IMR-90 (cell line): ENCODE measurements at regions not wholly inside any gene's neighbourhood (a gene's known extent, or its start where the extent isn't known, plus 50 kb on each side); places are given as distances from the start of the nearest gene placed in this dataset.

Source experiments
- ATAC-seq: fragments of 200-7000 bp; cut with Tn5 transposase; 2 replicates; pipeline ENCODE4 v1.9.1; 2020; ENCODE audit warnings: low read depth, mild to moderate bottlenecking, moderate library complexity
- BruUV-seq: library from RNA; stranded (reverse); fragments of 400-500 nt; replicated peaks from 2 replicates; lab custom pipeline; 2021; lab: Mats Ljungman, UMichigan
- CTCF ChIA-PET: fragments of 300-600 bp; formaldehyde crosslinking; extraction: SDS; loops from one replicate; lab custom pipeline; 2021; ENCODE audit warnings: antibody characterized with exemption; lab: Yijun Ruan, JAX
- POLR2A ChIA-PET: fragments of 300-600 bp; sonication (Branson Sonifier 250); formaldehyde crosslinking; loops from one replicate; lab custom pipeline; 2022; ENCODE audit warnings: antibody characterized with exemption; ENCODE audit not compliant: unreplicated experiment; lab: Charles Lee
- DNase-seq: peaks from one replicate; pipeline ENCODE4 v3.0.0; 2013
- H2AFZ ChIP-seq: replicated peaks from 2 replicates; pipeline ENCODE3; 2013; ENCODE audit warnings: low read length, mild to moderate bottlenecking; ENCODE audit not compliant: poor library complexity
- H2AK5ac ChIP-seq: 2 replicates; pipeline ENCODE4 v1.6.1; 2013; ENCODE audit warnings: low read depth, low read length, inconsistent platforms
- H2AK9ac ChIP-seq: replicated peaks from 2 replicates; pipeline ENCODE3; 2013; ENCODE audit warnings: mild to moderate bottlenecking, low read depth, low read length, moderate library complexity; ENCODE audit not compliant: poor library complexity
- H2BK120ac ChIP-seq: 2 replicates; pipeline ENCODE4 v1.6.1; 2013; ENCODE audit warnings: low read depth, low read length, inconsistent platforms
- H2BK15ac ChIP-seq: 3 replicates; pipeline ENCODE4 v1.6.1; 2013; ENCODE audit warnings: low read depth, low read length, inconsistent platforms
- H2BK20ac ChIP-seq: 2 replicates; pipeline ENCODE4 v1.6.1; 2013; ENCODE audit warnings: low read depth, mild to moderate bottlenecking, inconsistent platforms, low read length, moderate library complexity
- H2BK5ac ChIP-seq: 2 replicates; pipeline ENCODE4 v1.6.1; 2013; ENCODE audit warnings: mild to moderate bottlenecking, low read depth, low read length, inconsistent platforms; ENCODE audit not compliant: poor library complexity, severe bottlenecking
- H3K14ac ChIP-seq: replicated peaks from 2 replicates; pipeline ENCODE4 v1.6.1; 2013; ENCODE audit warnings: low read depth, low read length, inconsistent platforms
- H3K18ac ChIP-seq: 2 replicates; pipeline ENCODE4 v1.6.1; 2013; ENCODE audit warnings: low read depth, low read length, control low read depth
- H3K23ac ChIP-seq: 2 replicates; pipeline ENCODE4 v1.6.1; 2013; ENCODE audit warnings: low read depth, low read length, inconsistent platforms
- H3K27ac ChIP-seq: 2 replicates; pipeline ENCODE4 v1.5.1; 2013; ENCODE audit warnings: mild to moderate bottlenecking, control low read depth, low read length; ENCODE audit not compliant: insufficient read depth
- H3K27me3 ChIP-seq: 2 replicates; pipeline ENCODE4 v1.6.1; 2013; ENCODE audit warnings: low read length; ENCODE audit not compliant: control insufficient read depth, insufficient read depth
- H3K36me3 ChIP-seq: 2 replicates; pipeline ENCODE4 v1.6.1; 2013; ENCODE audit warnings: low read length, mixed read lengths; ENCODE audit not compliant: control insufficient read depth, insufficient read depth
- H3K4ac ChIP-seq: 2 replicates; pipeline ENCODE4 v1.6.1; 2013; ENCODE audit warnings: low read depth, low read length, inconsistent platforms
- H3K4me1 ChIP-seq: 2 replicates; pipeline ENCODE4 v1.6.1; 2013; ENCODE audit warnings: low read length, mixed read lengths; ENCODE audit not compliant: control insufficient read depth, insufficient read depth
- H3K4me2 ChIP-seq: 2 replicates; pipeline ENCODE4 v1.6.1; 2013; ENCODE audit warnings: low read depth, mild to moderate bottlenecking, control low read depth, low read length, moderate library complexity
- H3K4me3 ChIP-seq: 2 replicates; pipeline ENCODE4 v1.5.1; 2013; ENCODE audit warnings: low read depth, mild to moderate bottlenecking, control low read depth, low read length, moderate library complexity; ENCODE audit not compliant: insufficient read depth
- H3K56ac ChIP-seq: 2 replicates; pipeline ENCODE4 v1.6.1; 2013; ENCODE audit warnings: low read length, inconsistent platforms; ENCODE audit not compliant: insufficient read depth; ENCODE audit errors: extremely low read depth
- H3K79me1 ChIP-seq, 2 experiments: 2 replicates each; pipeline ENCODE4 v1.6.1; 2013; ENCODE audit warnings: low read length in 2 of 2, inconsistent platforms in 1 of 2, low read depth in 1 of 2
- H3K9ac ChIP-seq: 2 replicates; pipeline ENCODE4 v1.6.1; 2013; ENCODE audit warnings: low read depth, low read length, control low read depth
- H3K9me1 ChIP-seq: 2 replicates; pipeline ENCODE4 v1.6.1; 2013; ENCODE audit warnings: low read length, inconsistent platforms; ENCODE audit not compliant: insufficient read depth
- H3K9me3 ChIP-seq: 2 replicates; pipeline ENCODE4 v1.6.1; 2013; ENCODE audit warnings: low read length; ENCODE audit not compliant: control insufficient read depth, insufficient read depth
- H4K20me1 ChIP-seq: 2 replicates; pipeline ENCODE4 v1.6.1; 2013; ENCODE audit warnings: low read length, inconsistent platforms; ENCODE audit not compliant: insufficient read depth
- H4K5ac ChIP-seq: 2 replicates; pipeline ENCODE4 v1.6.1; 2013; ENCODE audit warnings: mild to moderate bottlenecking, low read depth, low read length, control low read depth
- H4K8ac ChIP-seq, 2 experiments: 2 replicates each; pipeline ENCODE4 v1.6.1; 2013; ENCODE audit warnings: low read depth in 2 of 2, low read length in 2 of 2, control low read depth in 1 of 2, inconsistent platforms in 1 of 2
- H4K91ac ChIP-seq: 2 replicates; pipeline ENCODE4 v1.6.1; 2013; ENCODE audit warnings: low read depth, low read length, inconsistent platforms; ENCODE audit not compliant: insufficient read depth
- CEBPB ChIP-seq: IDR thresholded peaks from 2 replicates; pipeline ENCODE4 v1.6.1; 2012; ENCODE audit warnings: low read depth, low read length, improper control_type of control experiment
- CTCF ChIP-seq: conservative IDR thresholded peaks from 2 replicates; pipeline ENCODE4 v1.5.1; 2012; ENCODE audit warnings: mild to moderate bottlenecking, low read depth, low read length, improper control_type of control experiment
- ELK1 ChIP-seq: fragments of 150-350 bp; IDR thresholded peaks from 2 replicates; pipeline ENCODE4 v1.6.1; 2016; ENCODE audit warnings: low read depth, mild to moderate bottlenecking, low read length, moderate library complexity, borderline replicate concordance
- MXI1 ChIP-seq: IDR thresholded peaks from 2 replicates; pipeline ENCODE4 v1.6.1; 2012; ENCODE audit warnings: low read depth, mild to moderate bottlenecking, low read length, moderate library complexity, borderline replicate concordance
- NFE2L2 ChIP-seq: fragments of 150-350 bp; IDR thresholded peaks from 2 replicates; pipeline ENCODE4 v1.6.1; 2016; ENCODE audit warnings: low read depth, mild to moderate bottlenecking, low read length
- RAD21 ChIP-seq: IDR thresholded peaks from 2 replicates; pipeline ENCODE4 v1.6.1; 2012; ENCODE audit warnings: low read length, improper control_type of control experiment
- SMC3 ChIP-seq: fragments of 150-350 bp; IDR thresholded peaks from 2 replicates; pipeline ENCODE4 v1.6.1; 2016; ENCODE audit warnings: low read depth, mild to moderate bottlenecking, antibody characterized with exemption, low read length, moderate library complexity
- WGBS, 2 experiments: methylation state at CpG; one replicate each; pipeline versions ENCODE4 v1.1.5 to v1.1.7; 2013; ENCODE audit warnings: missing lambda C conversion rate in 2 of 2; ENCODE audit not compliant: insufficient read length in 1 of 2; ENCODE audit errors: extremely low coverage in 2 of 2; 5-methylcytosine and 5-hydroxymethylcytosine counted together
- dilution Hi-C: fragments of 300-500 bp; cut with HindIII; formaldehyde crosslinking; loops from one replicate; pipeline ENCODE4 v1.14.3; 2018; ENCODE audit warnings: low sequenced_read_pairs; ENCODE audit not compliant: unreplicated experiment
- in situ Hi-C: fragments of 300-500 bp; cut with MboI; formaldehyde crosslinking; loops from 3 replicates; pipeline ENCODE4 v1.14.3; 2019; ENCODE audit warnings: low sequenced_read_pairs, inconsistent platforms, mixed read lengths
- intact Hi-C: fragments of 100-400 bp; cut with micrococcal nuclease; formaldehyde crosslinking; loops from 2 replicates; pipeline ENCODE4 v1.10.0; 2022

GRCh38 chr7:13742811-13743210 is 246.7 kb downstream of the ETV1 start:
- no peak overlapping the region for H2AFZ ChIP-seq
- POLR2A ChIA-PET, result interaction anchor here (0.7 kb wide), 1 partner anchor 19 kb away, joined by 3 read pairs; no protein-coding TSS in a partner anchor

More at GRCh38 chr7:13742811-13743210, 246.7 kb downstream of the ETV1 start:
- H2BK15ac ChIP-seq, result no peak overlapping the region
- H4K91ac ChIP-seq, result no peak overlapping the region
- no peak overlapping the region for H2BK20ac ChIP-seq
- peaks cover 2% of the 10 kb centered on the region for H3K4me1 ChIP-seq
- peak; percentile 50 for TF ChIP-seq CTCF
- no peak for TF ChIP-seq ELK1
- no peak for TF ChIP-seq CEBPB
- no peak for TF ChIP-seq NFE2L2
- TF ChIP-seq SMC3, result peak; percentile 34; the same call in 1 of the 2 replicates
- peak; percentile 44 for TF ChIP-seq RAD21
- no peak for TF ChIP-seq MXI1
- H2BK120ac ChIP-seq, result no peak overlapping the region
- no peaks in the 10 kb centered on the region for H3K36me3 ChIP-seq
- peak; percentile 90 for ATAC-seq
- no CpG with 5 or more reads among the region's 1 CpG for WGBS, 2 experiments
- H3K4me2 ChIP-seq, result no peak overlapping the region
- H3K14ac ChIP-seq, result no peak overlapping the region
- no peak overlapping the region for H4K5ac ChIP-seq
- no peak overlapping the region for H3K56ac ChIP-seq
- H4K8ac ChIP-seq, result no peak overlapping the region
- no peak overlapping the region for H3K18ac ChIP-seq
- in situ Hi-C loops, result loop anchor here (25.0 kb wide), 1 partner anchor 456 kb away; no protein-coding TSS in a partner anchor
- no peak overlapping the region for H2BK5ac ChIP-seq
- H3K9me3 ChIP-seq, result no peaks in the 10 kb centered on the region
- no peak overlapping the region for H3K4me3 ChIP-seq
- H4K20me1 ChIP-seq, result no peaks in the 10 kb centered on the region
- no peaks in the 10 kb centered on the region for H3K79me1 ChIP-seq
- no TSS peak for BruUV-seq
- no peak overlapping the region for H2AK9ac ChIP-seq
- H3K27me3 ChIP-seq, result no peaks in the 10 kb centered on the region
- H3K9ac ChIP-seq, result no peak overlapping the region
- no peak overlapping the region for H3K27ac ChIP-seq
- CTCF ChIA-PET, result interaction anchor here (0.6 to 1.7 kb wide), 8 partner anchors 10 to 460 kb away, joined by 3 to 6 read pairs (median 4); partner anchors contain the start of gene ETV1
- dilution Hi-C loops, result no loop called here
- H3K9me1 ChIP-seq, result no peaks in the 10 kb centered on the region
- no peak overlapping the region for H3K4ac ChIP-seq
- H2AK5ac ChIP-seq, result no peak overlapping the region
- intact Hi-C loops, result loop anchor here (2.0 to 10.0 kb wide), 4 partner anchors 218 to 714 kb away; partner anchors contain the start of gene ETV1
- H3K23ac ChIP-seq, result no peak overlapping the region
- DNase-seq, result peak; percentile 56
